Ovary (tissue), 3 donors: ENCODE measurements at regions not wholly inside any gene's neighbourhood (a gene's known extent, or its start where the extent isn't known, plus 50 kb on each side); places are given as distances from the start of the nearest gene placed in this dataset.

ENCODE experiments used
- CTCF ChIP-seq, 3 donors: fragments of 450-650 bp in 2 of 3; fragments of 200-600 bp in 1 of 3; IDR thresholded peaks; one replicate each; pipeline versions ENCODE4 v1.5.1 to v1.8.0; 2016 to 2022; ENCODE audit warnings: antibody characterized with exemption in 3 of 3, mild to moderate bottlenecking in 1 of 3
- POLR2A ChIP-seq: fragments of 450-650 bp; IDR thresholded peaks from one replicate; pipeline ENCODE4 v1.6.1; 2017; ENCODE audit warnings: antibody characterized with exemption, mild to moderate bottlenecking, moderate library complexity
- donor health status: DM: no; HTN: no; CAD: no.

GRCh38 chr9:106783121-106783520 lies 79.8 kb upstream of the ZNF462 start:
- TF ChIP-seq POLR2A, result no peak
- no peak for TF ChIP-seq CTCF (IDR thresholded peaks at IDR 0.05)
